Amniotic stem cell (primary cell): ENCODE measurements at regions not wholly inside any gene's neighbourhood (a gene's known extent, or its start where the extent isn't known, plus 50 kb on each side); places are given as distances from the start of the nearest gene placed in this dataset.
"Not testable (repeated sequence)": the region's sequence is repeated elsewhere in the genome, so short reads cannot be mapped to it uniquely, and the experiment has no call there.

Source experiments
- DNase-seq: peaks from one replicate; lab custom pipeline; 2025; lab: John Stamatoyannopoulos, UW

DNA sequence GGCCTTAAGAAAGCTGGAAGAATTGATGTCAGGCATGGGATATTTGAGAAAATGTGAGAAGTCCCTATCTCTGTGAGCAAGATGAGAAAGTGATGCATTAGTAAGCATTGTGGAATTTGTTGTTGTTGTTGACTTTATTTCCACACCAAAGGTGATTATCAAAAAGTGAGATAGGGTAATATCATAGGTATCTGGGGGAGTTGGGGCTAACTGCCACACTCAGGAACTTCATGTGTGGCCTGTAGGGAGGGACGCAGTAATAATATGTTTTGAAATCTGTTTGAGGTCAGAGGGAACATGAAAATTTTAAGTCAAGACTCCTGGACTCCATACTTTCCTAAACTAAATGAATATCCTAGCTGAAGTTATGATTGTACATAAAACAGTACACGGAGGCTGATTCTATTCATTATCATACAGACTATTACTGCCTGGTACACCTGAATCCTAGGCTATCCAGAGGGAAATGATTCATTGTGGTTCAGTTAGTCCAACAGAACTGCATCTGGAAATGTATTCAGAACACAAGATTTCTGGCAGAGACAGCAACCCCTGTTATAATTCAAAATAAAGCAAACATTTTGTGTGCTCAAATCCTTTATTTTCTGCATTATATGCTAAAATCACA is 304.8 kb downstream of the CPS1 start:
- DNase-seq: no peak

- no peak for DNase-seq
Observed at GRCh38 chr2:210862283-210863065, 306.1 kb downstream of the CPS1 start.

DNA sequence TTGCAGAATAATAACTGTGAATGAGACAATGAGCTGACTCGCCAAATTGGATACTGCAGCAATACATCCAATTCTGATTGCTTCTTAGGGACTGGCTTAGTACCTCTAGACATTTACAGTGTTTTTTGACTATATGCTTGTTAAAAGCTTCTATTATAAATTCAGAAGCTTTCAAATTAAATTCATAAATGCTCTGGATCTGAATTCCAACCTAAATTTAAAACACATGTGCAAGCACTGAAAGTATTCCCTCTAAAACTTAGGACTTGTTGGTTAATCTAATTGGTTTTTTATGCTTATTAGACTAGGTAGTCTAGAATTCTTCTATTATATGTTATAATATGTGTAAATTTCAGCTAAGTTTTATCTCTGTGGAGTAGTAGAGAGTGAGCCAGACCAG is 306.9 kb downstream of the CPS1 start:
- no peak for DNase-seq

- DNase-seq: not testable (repeated sequence)
Observed at GRCh38 chr2:210871566-210871965, 315.2 kb downstream of the CPS1 start.

- no peak for DNase-seq
Observed at GRCh38 chr2:210873631-210874030, 317.2 kb downstream of the CPS1 start.

GRCh38 chr2:210884227-210884626 is 327.8 kb downstream of the CPS1 start:
- no peak for DNase-seq

- no peak for DNase-seq
Observed at GRCh38 chr2:210888035-210888434, 331.6 kb downstream of the CPS1 start.

DNA sequence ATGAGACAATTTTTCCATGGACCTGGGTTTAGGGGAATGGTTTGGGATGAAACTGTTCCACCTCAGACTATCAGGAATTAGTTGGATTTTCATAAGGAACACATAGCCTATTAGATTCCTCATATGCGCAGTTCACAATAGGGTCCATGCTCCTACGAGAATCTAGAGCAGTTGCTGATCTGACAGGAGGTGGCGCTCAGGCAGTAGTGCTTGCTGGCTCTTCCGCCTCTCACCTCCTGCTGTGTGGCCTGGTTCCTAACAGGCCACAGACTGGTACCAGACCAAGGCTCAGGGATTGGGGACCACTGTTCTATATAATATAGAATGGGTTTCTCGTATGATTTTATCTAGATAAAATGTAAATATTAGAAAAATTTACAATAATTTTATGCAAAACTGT is 338.7 kb downstream of the CPS1 start:
- no peak for DNase-seq

DNA sequence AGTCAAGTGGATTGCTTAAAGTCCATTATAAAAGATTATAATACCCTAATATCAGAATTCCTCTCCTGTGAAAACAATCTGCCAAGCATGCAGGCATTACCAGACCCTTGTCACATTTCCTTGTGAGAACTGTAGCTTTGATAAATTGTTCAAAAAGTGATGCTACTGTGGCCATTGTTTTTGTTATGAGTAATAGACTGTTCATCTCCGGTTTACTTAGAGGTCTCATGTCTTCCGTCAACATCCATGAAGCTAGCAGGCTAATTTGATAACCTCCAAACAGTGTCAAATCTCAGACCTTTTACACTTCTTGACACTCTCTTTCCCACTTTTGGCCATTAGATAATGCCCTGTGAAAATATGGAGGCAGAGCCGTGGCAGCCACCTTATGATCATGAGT is 342.7 kb downstream of the CPS1 start:
- no peak for DNase-seq

DNA sequence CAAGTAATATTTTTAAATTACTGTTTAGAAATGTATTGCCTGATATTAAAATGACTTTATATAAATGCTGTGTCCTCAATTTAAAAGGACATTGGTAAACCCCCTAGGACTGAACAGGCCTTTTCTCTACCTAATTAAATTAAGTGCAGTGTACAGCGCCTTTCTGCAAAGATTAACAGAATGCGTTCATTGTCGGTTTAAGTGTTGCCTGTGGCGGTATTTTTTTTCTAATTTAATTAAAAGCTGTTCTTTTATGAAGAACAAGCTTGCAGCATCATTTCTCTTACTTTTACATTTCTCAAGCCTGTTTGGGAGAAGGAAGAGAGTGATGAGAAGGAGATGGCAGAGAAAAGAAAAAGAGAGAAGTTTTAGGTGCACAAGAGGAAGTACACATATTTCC is 344.9 kb downstream of the CPS1 start:
- no peak for DNase-seq

- DNase-seq: no peak
Observed at GRCh38 chr2:210912779-210913178, 356.4 kb downstream of the CPS1 start.

GRCh38 chr2:210913461-210913860 is 357.1 kb downstream of the CPS1 start:
- peak; percentile 2 for DNase-seq

DNA sequence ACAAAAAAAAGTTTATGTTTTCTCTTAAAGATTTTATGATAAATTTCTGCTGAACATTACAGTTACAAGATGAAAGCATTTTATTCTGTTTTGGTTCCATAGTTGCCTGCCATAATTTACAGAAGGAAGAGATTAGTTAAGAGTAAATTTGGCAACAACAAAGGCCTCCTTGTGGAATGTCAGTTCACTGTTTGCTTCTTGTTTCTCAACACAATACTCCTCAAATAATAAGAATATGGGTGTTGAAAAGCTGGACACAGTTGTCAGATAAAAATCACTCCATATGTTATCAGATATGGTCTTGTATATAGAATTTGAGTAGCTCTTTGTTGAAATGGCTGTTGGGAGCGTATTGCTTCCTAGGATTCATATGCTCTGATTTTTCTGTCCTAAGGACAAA is 359.5 kb downstream of the CPS1 start:
- DNase-seq: no peak

DNA sequence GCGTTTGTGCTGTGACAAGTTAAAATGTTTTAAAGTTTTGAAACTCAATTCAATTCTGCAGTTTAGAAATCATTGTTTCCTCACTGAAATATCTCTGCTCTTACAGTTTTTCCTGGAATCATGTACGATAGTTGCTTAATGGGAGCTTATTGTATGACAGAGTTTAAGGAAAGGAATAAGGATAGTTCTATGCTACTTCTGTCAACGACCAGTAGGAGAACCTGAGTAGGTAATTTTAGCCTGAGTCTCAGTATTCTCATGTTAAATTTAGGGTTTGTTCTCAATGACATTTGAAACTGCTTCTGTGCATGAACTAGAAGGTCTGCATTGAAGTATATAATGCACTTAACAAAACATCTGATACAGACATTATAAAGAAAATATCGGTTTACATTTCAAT is 361.1 kb downstream of the CPS1 start:
- no peak for DNase-seq

DNA sequence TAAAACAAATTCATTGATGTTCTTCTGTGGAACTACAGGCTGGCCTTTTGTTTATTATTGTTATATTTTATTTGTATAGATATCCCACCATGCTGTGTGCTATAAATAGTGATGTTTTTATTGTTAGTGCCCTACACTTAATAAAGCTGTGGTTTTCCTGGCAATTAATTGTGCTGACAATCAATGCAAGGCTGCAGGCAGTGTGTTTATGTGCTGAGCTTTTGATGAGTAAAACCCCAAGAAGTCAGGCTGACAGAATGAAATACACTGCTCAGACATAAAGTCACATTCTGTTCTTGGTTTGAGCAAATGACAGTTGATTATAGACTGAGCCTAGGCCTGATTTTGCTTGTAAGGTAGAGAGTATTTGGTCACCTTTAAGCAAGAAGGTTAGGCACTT is 362.7 kb downstream of the CPS1 start:
- DNase-seq: no peak

- DNase-seq: no peak
Observed at GRCh38 chr2:210922419-210922818, 366.0 kb downstream of the CPS1 start.

- no peak for DNase-seq
Observed at GRCh38 chr2:210928714-210929113, 372.3 kb downstream of the CPS1 start.

DNA sequence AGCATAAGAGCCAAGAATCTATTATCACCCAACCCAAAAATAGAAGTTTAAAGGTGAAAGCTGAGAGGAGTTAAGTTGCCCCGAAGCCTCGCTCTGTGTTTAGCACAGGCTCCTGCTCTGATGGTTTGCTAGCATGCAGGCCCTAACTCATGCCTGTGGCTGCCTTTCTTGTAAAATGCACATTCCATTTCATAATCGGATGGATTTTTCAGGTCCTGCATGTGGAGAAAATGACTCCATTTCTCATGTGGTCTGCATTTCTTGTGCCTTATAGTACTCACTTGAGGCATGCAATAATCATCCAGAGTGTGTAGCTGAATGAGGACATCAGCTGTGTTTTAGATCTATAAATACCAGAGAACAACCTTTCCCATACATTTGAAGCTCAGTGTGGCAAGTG is 381.8 kb downstream of the CPS1 start:
- DNase-seq: no peak

DNA sequence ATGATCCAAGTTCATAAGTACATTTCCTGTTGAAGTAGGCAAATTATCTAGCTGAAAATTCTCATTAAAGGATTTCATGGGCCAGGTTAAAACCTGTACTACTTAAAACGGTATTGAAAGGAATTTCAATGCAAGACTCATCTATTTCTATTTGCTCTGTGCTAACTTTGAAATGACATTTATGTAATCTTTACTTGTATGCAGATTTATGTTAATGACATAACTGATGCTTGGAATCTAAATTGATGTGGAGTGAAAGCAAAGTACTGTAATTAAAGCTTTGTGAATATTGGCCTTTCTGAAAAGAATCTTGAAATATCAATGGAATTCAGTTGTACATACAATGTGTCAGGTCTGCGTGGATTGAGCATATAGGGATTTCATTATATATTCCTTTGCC is 390.0 kb downstream of the CPS1 start:
- no peak for DNase-seq

- DNase-seq: not testable (repeated sequence)
Observed at GRCh38 chr2:210950434-210951060, 394.1 kb downstream of the CPS1 start.

DNA sequence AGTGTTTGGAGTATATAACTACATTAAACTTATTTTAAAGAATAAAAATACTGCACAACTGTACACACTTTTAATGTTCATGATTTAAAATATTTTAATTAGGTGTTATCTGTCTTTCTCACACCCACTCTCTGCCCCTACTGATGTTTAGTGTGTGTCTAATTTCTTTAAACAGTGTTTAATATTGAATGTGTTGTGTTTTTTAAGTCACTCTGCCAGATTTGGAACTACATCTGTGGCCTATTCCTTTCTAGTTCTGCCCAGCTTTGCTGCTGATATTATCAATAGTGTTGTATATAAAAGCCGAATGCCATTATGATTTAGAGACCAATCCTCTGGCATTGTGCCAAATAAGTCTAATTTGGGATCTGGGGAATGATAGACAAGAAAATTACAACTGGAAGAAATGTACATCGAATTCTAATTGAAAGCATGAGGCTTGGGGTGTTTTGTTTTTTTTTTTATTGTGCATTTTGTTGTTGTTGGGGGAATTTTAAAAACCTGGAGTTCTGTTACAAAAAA is 398.0 kb downstream of the CPS1 start:
- DNase-seq: no peak

- peak; percentile 18 for DNase-seq
Observed at GRCh38 chr2:210955591-210955990, 399.2 kb downstream of the CPS1 start.

DNA sequence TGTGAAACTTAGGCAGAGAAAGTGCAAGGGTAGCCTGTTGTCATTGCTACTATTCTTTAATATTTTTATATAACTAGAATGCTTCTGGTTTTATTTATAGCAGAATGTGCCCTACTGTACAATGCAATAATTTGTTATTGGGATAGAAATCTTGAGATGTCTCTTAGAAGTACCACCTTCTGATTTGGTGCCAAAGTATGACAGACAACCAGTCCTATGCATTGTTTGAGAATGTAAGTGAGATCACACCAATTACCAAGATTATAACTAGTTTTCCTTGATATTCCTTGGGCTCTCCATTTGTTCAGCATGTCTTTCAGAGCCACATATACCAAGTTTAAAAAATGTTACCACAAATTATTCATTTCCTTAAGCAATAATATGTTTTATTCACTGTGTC is 399.7 kb downstream of the CPS1 start:
- no peak for DNase-seq
